ENCODE measurements at regions not wholly inside any gene's neighbourhood (a gene's known extent, or its start where the extent isn't known, plus 50 kb on each side); places are given as distances from the start of the nearest gene placed in this dataset.
"Not testable (repeated sequence)": the region's sequence is repeated elsewhere in the genome, so short reads cannot be mapped to it uniquely, and the experiment has no call there.

- CTCF ChIA-PET (ENCODE audit: partially characterized antibody); H3K27ac ChIP-seq (ENCODE audit: low read depth, low read length); H3K27me3 ChIP-seq (ENCODE audit: insufficient read depth, low read length); H3K36me3 Mint-ChIP-seq; H3K9me3 ChIP-seq (ENCODE audit: control insufficient read depth in 1 of 2, low read length in 2 of 2); H3K27ac Mint-ChIP-seq; H3K4me1 ChIP-seq (ENCODE audit: insufficient read depth, low read length); H3K4me1 Mint-ChIP-seq; H3K4me3 ChIP-seq (ENCODE audit: low read length in 2 of 2); H3K4me3 Mint-ChIP-seq; POLR2A ChIA-PET (ENCODE audit: partially characterized antibody); intact Hi-C loops (cut with micrococcal nuclease); H3K36me3 ChIP-seq (ENCODE audit: insufficient read depth, low read length); H3K27me3 Mint-ChIP-seq; DNase-seq: not testable (repeated sequence)
- H3K9me3 Mint-ChIP-seq: peaks cover 2 to 17% (median 10%) of the 10 kb centered on the region in 8 donors
Observed at GRCh38 chr2:116318551-116318950, 1495.9 kb upstream of the DDX18 start.

- ChIA-PET CTCF (ENCODE audit: partially characterized antibody) (no interaction called here), POLR2A (ENCODE audit: partially characterized antibody) (no interaction called here)
Observed at GRCh38 chr2:116319001-116319400, 1495.5 kb upstream of the DDX18 start.

GRCh38 chr2:116319935-116320334 is 1494.6 kb upstream of the DDX18 start:
- Mint-ChIP-seq H3K36me3 (no peaks in the 10 kb centered on the region), H3K4me3 (no peak overlapping the region), H3K9me3 (peaks cover 2 to 24% (median 12%) of the 10 kb centered on the region in 8 donors), H3K27me3 (no peaks in the 10 kb centered on the region), H3K27ac (no peak overlapping the region), H3K4me1 (no peaks in the 10 kb centered on the region)
- POLR2A ChIA-PET (ENCODE audit: partially characterized antibody): no interaction called here
- Histone ChIP-seq H3K4me1 (ENCODE audit: insufficient read depth, low read length) (no peaks in the 10 kb centered on the region), H3K27ac (ENCODE audit: low read depth, low read length) (no peak overlapping the region), H3K27me3 (ENCODE audit: insufficient read depth, low read length) (no peaks in the 10 kb centered on the region), H3K4me3 (ENCODE audit: low read length in 2 of 2) (no peak overlapping the region), H3K36me3 (ENCODE audit: insufficient read depth, low read length) (no peaks in the 10 kb centered on the region), H3K9me3 (ENCODE audit: control insufficient read depth in 1 of 2, low read length in 2 of 2) (peaks cover 0 to 4% of the 10 kb centered on the region in 2 donors)
- CTCF ChIA-PET (ENCODE audit: partially characterized antibody): no interaction called here
- no peak for DNase-seq
- intact Hi-C loops (cut with micrococcal nuclease): no loop called here

More at GRCh38 chr2:116319001-116319400, 1495.5 kb upstream of the DDX18 start:
- H3K36me3 Mint-ChIP-seq: no peaks in the 10 kb centered on the region
- H3K27me3 Mint-ChIP-seq: no peaks in the 10 kb centered on the region
- intact Hi-C loops (cut with micrococcal nuclease): no loop called here
- Histone ChIP-seq H3K27me3 (ENCODE audit: insufficient read depth, low read length) (no peaks in the 10 kb centered on the region), H3K9me3 (ENCODE audit: control insufficient read depth in 1 of 2, low read length in 2 of 2) (peaks cover 0 to 4% of the 10 kb centered on the region in 2 donors), H3K4me1 (ENCODE audit: insufficient read depth, low read length) (no peaks in the 10 kb centered on the region), H3K27ac (ENCODE audit: low read depth, low read length) (no peak overlapping the region), H3K36me3 (ENCODE audit: insufficient read depth, low read length) (no peaks in the 10 kb centered on the region), H3K4me3 (ENCODE audit: low read length in 2 of 2) (no peak overlapping the region)
- peaks cover 2 to 20% (median 11%) of the 10 kb centered on the region in 8 donors for H3K9me3 Mint-ChIP-seq
- no peak overlapping the region for H3K27ac Mint-ChIP-seq
- no peak for DNase-seq
- no peak overlapping the region for H3K4me3 Mint-ChIP-seq
- H3K4me1 Mint-ChIP-seq: no peaks in the 10 kb centered on the region

DNA sequence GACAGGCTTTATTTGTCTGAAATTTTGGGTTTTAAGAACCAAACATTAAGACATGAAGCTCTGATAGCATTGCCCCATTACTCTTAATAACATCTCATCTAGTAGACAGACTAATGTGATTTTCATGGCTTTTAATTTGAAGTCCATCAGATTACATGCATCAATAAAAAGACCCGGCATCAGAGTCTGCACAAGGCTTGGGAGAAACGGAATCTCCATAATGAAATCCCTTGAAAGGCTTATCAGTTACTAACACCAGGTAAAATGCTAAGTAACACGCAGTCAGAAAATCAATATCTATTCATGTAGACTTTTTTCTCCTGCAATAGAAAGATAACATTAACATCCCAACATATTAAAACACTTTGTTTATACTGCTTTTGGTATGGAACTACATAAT is 1485.2 kb upstream of the DDX18 start:
- ChIA-PET POLR2A (ENCODE audit: partially characterized antibody) (no interaction called here), CTCF (ENCODE audit: partially characterized antibody) (no interaction called here)
- H3K4me1 ChIP-seq (ENCODE audit: insufficient read depth, low read length): no peaks in the 10 kb centered on the region
- no peak for DNase-seq
- H3K27me3 Mint-ChIP-seq: no peaks in the 10 kb centered on the region
- H3K9me3 ChIP-seq (ENCODE audit: control insufficient read depth in 1 of 2, low read length in 2 of 2): no peaks in the 10 kb centered on the region
- H3K27ac ChIP-seq (ENCODE audit: low read depth, low read length): no peak overlapping the region
- H3K36me3 ChIP-seq (ENCODE audit: insufficient read depth, low read length): no peaks in the 10 kb centered on the region
- H3K4me3 ChIP-seq (ENCODE audit: low read length in 2 of 2): no peak overlapping the region
- intact Hi-C loops (cut with micrococcal nuclease): no loop called here
- no peaks in the 10 kb centered on the region for H3K27me3 ChIP-seq (ENCODE audit: insufficient read depth, low read length)
- no peak overlapping the region for H3K4me3 Mint-ChIP-seq
- H3K36me3 Mint-ChIP-seq: no peaks in the 10 kb centered on the region
- H3K9me3 Mint-ChIP-seq: peaks cover 3 to 31% (median 12%) of the 10 kb centered on the region in 8 donors
- H3K27ac Mint-ChIP-seq: no peak overlapping the region
- H3K4me1 Mint-ChIP-seq: no peaks in the 10 kb centered on the region

GRCh38 chr2:116340690-116341089 is 1473.8 kb upstream of the DDX18 start:
- peaks cover 0 to 44% (median 10%) of the 10 kb centered on the region in 8 donors for H3K9me3 Mint-ChIP-seq
- no peaks in the 10 kb centered on the region for H3K4me1 ChIP-seq (ENCODE audit: insufficient read depth, low read length)
- intact Hi-C loops (cut with micrococcal nuclease): no loop called here

GRCh38 chr2:116366212-116366611 is 1448.3 kb upstream of the DDX18 start:
- H3K4me3 ChIP-seq (ENCODE audit: low read length in 2 of 2): no peak overlapping the region
- no peaks in the 10 kb centered on the region for H3K27me3 Mint-ChIP-seq
- POLR2A ChIA-PET (ENCODE audit: partially characterized antibody): no interaction called here

More at GRCh38 chr2:116340690-116341089, 1473.8 kb upstream of the DDX18 start:
- no peak overlapping the region for H3K4me3 Mint-ChIP-seq
- no peak overlapping the region for H3K4me3 ChIP-seq (ENCODE audit: low read length in 2 of 2)
- H3K9me3 ChIP-seq (ENCODE audit: control insufficient read depth in 1 of 2, low read length in 2 of 2): no peaks in the 10 kb centered on the region
- no peaks in the 10 kb centered on the region for H3K36me3 Mint-ChIP-seq
- ChIA-PET CTCF (ENCODE audit: partially characterized antibody) (no interaction called here), POLR2A (ENCODE audit: partially characterized antibody) (no interaction called here)
- DNase-seq: no peak
- no peak overlapping the region for H3K27ac Mint-ChIP-seq
- H3K27me3 Mint-ChIP-seq: no peaks in the 10 kb centered on the region
- no peaks in the 10 kb centered on the region for H3K36me3 ChIP-seq (ENCODE audit: insufficient read depth, low read length)
- no peaks in the 10 kb centered on the region for H3K4me1 Mint-ChIP-seq
- no peaks in the 10 kb centered on the region for H3K27me3 ChIP-seq (ENCODE audit: insufficient read depth, low read length)
- H3K27ac ChIP-seq (ENCODE audit: low read depth, low read length): no peak overlapping the region

DNA sequence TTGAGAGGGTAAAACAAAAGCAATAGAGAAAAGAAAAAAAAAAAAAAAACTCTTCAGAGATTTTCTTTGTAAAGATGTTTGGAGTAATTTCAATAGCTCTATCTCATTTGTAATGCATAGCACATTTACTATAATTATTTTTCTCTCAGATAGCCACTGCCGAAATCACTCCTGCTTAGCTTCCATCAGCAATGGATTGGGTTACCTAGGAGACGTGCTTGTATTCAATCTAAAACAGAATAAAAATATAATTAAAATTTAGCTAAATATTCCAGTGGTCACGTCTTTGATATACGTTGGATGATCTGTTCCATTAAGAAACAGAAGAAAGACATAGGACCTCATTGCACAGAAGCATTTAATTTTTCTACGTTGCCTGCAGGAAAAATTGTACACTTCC is 1435.7 kb upstream of the DDX18 start:
- ChIA-PET CTCF (ENCODE audit: partially characterized antibody) (no interaction called here), POLR2A (ENCODE audit: partially characterized antibody) (no interaction called here)
- no peak overlapping the region for H3K27ac ChIP-seq (ENCODE audit: low read depth, low read length)
- DNase-seq: no peak
- H3K9me3 Mint-ChIP-seq: peaks cover 0 to 23% (median 16%) of the 10 kb centered on the region in 8 donors
- no peak overlapping the region for H3K4me3 Mint-ChIP-seq
- H3K4me1 Mint-ChIP-seq: no peaks in the 10 kb centered on the region
- no peaks in the 10 kb centered on the region for H3K36me3 Mint-ChIP-seq
- no peaks in the 10 kb centered on the region for H3K4me1 ChIP-seq (ENCODE audit: insufficient read depth, low read length)
- H3K4me3 ChIP-seq (ENCODE audit: low read length in 2 of 2): no peak overlapping the region
- H3K27ac Mint-ChIP-seq: no peak overlapping the region
- no peaks in the 10 kb centered on the region for H3K36me3 ChIP-seq (ENCODE audit: insufficient read depth, low read length)
- intact Hi-C loops (cut with micrococcal nuclease): no loop called here
- no peaks in the 10 kb centered on the region for H3K27me3 ChIP-seq (ENCODE audit: insufficient read depth, low read length)
- H3K9me3 ChIP-seq (ENCODE audit: control insufficient read depth in 1 of 2, low read length in 2 of 2): no peaks in the 10 kb centered on the region
- H3K27me3 Mint-ChIP-seq: no peaks in the 10 kb centered on the region

More at GRCh38 chr2:116366212-116366611, 1448.3 kb upstream of the DDX18 start:
- H3K36me3 Mint-ChIP-seq: no peaks in the 10 kb centered on the region
- no peaks in the 10 kb centered on the region for H3K4me1 Mint-ChIP-seq
- Histone ChIP-seq H3K36me3 (ENCODE audit: insufficient read depth, low read length) (no peaks in the 10 kb centered on the region), H3K27me3 (ENCODE audit: insufficient read depth, low read length) (no peaks in the 10 kb centered on the region), H3K27ac (ENCODE audit: low read depth, low read length) (no peak overlapping the region), H3K9me3 (ENCODE audit: control insufficient read depth in 1 of 2, low read length in 2 of 2) (no peaks in the 10 kb centered on the region), H3K4me1 (ENCODE audit: insufficient read depth, low read length) (no peaks in the 10 kb centered on the region)
- CTCF ChIA-PET (ENCODE audit: partially characterized antibody): no interaction called here
- no peak overlapping the region for H3K4me3 Mint-ChIP-seq
- intact Hi-C loops (cut with micrococcal nuclease): no loop called here
- DNase-seq: no peak
- peaks cover 0 to 27% (median 12%) of the 10 kb centered on the region in 8 donors for H3K9me3 Mint-ChIP-seq
- H3K27ac Mint-ChIP-seq: no peak overlapping the region

DNA sequence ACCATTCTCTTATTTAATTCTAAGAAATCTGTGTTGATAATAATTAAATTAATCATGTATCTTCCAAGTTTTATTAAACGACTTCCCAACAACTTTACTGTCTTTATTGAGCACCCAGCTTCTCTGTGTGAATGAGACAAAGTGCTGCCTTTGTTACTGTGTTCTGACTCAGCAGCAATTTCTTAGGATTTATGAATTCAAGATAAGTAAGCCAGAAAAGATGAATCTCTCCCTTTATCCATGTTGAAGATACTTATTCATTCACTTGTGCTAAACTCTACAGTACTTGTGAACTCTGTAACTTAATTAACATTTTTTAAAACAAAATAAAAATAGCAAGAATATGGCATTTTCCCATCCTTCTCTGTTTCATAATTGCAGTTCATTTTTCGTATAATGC is 1403.3 kb upstream of the DDX18 start:
- CTCF ChIA-PET (ENCODE audit: partially characterized antibody): no interaction called here
- no peak for DNase-seq
- Mint-ChIP-seq H3K4me3 (no peak overlapping the region), H3K36me3 (no peaks in the 10 kb centered on the region), H3K4me1 (no peaks in the 10 kb centered on the region), H3K9me3 (peaks cover 6 to 43% (median 31%) of the 10 kb centered on the region in 8 donors), H3K27ac (no peak overlapping the region), H3K27me3 (no peaks in the 10 kb centered on the region)
- Histone ChIP-seq H3K27me3 (ENCODE audit: insufficient read depth, low read length) (no peaks in the 10 kb centered on the region), H3K36me3 (ENCODE audit: insufficient read depth, low read length) (no peaks in the 10 kb centered on the region), H3K4me3 (ENCODE audit: low read length in 2 of 2) (no peak overlapping the region), H3K27ac (ENCODE audit: low read depth, low read length) (no peak overlapping the region), H3K4me1 (ENCODE audit: insufficient read depth, low read length) (no peaks in the 10 kb centered on the region), H3K9me3 (ENCODE audit: control insufficient read depth in 1 of 2, low read length in 2 of 2) (no peaks in the 10 kb centered on the region)
- POLR2A ChIA-PET (ENCODE audit: partially characterized antibody): no interaction called here
- intact Hi-C loops (cut with micrococcal nuclease): no loop called here

Measured in CD4-positive, alpha-beta memory T cell (primary cell).